ENCODE measurements at regions not wholly inside any gene's neighbourhood (a gene's known extent, or its start where the extent isn't known, plus 50 kb on each side); places are given as distances from the start of the nearest gene placed in this dataset.

DNA sequence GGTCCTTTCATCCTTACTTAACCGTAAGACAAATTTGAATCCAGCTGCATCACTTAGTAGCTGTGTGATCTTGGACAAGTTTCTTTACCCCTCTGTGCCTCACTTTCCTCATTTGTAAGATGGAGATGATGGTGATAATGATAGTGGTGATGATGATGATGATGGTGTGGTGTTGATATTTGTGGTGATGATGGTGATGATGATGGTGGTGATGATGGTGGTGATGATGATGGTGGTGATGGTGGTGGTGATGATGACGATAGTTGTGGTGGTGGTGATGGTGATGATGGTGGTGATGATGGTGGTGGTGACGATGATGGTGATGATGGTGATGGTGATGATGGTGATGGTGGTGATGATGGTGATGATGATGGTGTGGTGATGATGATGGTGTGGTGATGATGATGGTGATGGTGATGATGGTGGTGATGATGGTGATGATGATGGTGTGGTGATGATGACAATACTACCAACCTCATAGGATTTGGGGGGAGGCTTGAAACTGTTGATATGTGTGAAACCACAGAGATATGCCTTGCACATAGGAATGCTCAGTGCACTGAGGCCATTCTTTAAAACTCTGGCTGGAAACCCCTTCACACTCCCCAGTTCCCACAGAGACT, 233.2 kb downstream of the LY86 start:
- TF ChIP-seq, protein P1, sequence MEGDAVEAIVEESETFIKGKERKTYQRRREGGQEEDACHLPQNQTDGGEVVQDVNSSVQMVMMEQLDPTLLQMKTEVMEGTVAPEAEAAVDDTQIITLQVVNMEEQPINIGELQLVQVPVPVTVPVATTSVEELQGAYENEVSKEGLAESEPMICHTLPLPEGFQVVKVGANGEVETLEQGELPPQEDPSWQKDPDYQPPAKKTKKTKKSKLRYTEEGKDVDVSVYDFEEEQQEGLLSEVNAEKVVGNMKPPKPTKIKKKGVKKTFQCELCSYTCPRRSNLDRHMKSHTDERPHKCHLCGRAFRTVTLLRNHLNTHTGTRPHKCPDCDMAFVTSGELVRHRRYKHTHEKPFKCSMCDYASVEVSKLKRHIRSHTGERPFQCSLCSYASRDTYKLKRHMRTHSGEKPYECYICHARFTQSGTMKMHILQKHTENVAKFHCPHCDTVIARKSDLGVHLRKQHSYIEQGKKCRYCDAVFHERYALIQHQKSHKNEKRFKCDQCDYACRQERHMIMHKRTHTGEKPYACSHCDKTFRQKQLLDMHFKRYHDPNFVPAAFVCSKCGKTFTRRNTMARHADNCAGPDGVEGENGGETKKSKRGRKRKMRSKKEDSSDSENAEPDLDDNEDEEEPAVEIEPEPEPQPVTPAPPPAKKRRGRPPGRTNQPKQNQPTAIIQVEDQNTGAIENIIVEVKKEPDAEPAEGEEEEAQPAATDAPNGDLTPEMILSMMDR (IDR thresholded peaks at IDR 0.05): no peak
- no peak for TF ChIP-seq ZFX (IDR thresholded peaks at IDR 0.05; ENCODE audit: borderline replicate concordance)

Data from 22Rv1 (cell line).